Vagina (tissue), 2 donors: ENCODE measurements at regions not wholly inside any gene's neighbourhood (a gene's known extent, or its start where the extent isn't known, plus 50 kb on each side); places are given as distances from the start of the nearest gene placed in this dataset.

ENCODE experiments used
- DNase-seq, 2 donors: peaks; one replicate each; pipeline ENCODE4 v3.0.0-alpha.2; 2017; ENCODE audit errors: extremely low spot score in 2 of 2
- H3K27ac ChIP-seq: fragments of 200-600 bp; sonication (generic); one replicate; pipeline ENCODE4 v1.5.1; 2019
- H3K27me3 ChIP-seq: fragments of 200-600 bp; sonication (generic); one replicate; pipeline ENCODE4 v1.5.1; 2019
- H3K36me3 ChIP-seq, 2 donors: fragments of 200-600 bp; sonication (generic); one replicate each; pipeline ENCODE4 v1.5.1; 2017 to 2019
- H3K4me1 ChIP-seq: fragments of 200-600 bp; sonication (generic); one replicate; pipeline ENCODE4 v1.5.1; 2019
- H3K4me3 ChIP-seq, 2 donors: fragments of 200-600 bp; sonication (generic); 1 replicate in 1 of 2; 2 replicates in 1 of 2; pipeline ENCODE4 v1.5.1; 2016 to 2019
- H3K9me3 ChIP-seq: fragments of 200-600 bp; sonication (generic); one replicate; pipeline ENCODE4 v1.5.1; 2019
- CTCF ChIP-seq, 3 experiments: fragments of 450-650 bp in 2 of 3; fragments of 200-600 bp in 1 of 3; sonication (generic) in 1 of 3; IDR thresholded peaks; one replicate each; pipeline ENCODE4 v1.5.1; 2017 to 2019; ENCODE audit warnings: antibody characterized with exemption in 3 of 3, mild to moderate bottlenecking in 2 of 3, moderate library complexity in 2 of 3
- POLR2A ChIP-seq, 2 donors: fragments of 450-650 bp; IDR thresholded peaks; one replicate each; pipeline ENCODE4 v1.6.1; 2017; ENCODE audit warnings: antibody characterized with exemption in 2 of 2, mild to moderate bottlenecking in 2 of 2, moderate library complexity in 2 of 2
- POLR2AphosphoS5 ChIP-seq, 2 donors: sonication (generic); formaldehyde crosslinking; IDR thresholded peaks; one replicate each; pipeline ENCODE4 v1.9.0; 2017; ENCODE audit warnings: antibody characterized with exemption in 2 of 2, mild to moderate bottlenecking in 2 of 2, low read depth in 1 of 2; ENCODE audit not compliant: insufficient read depth in 1 of 2
- intact Hi-C: fragments of 100-400 bp; cut with DNase I; formaldehyde crosslinking; loops from one replicate; pipeline ENCODE4 v1.15.1; 2023

- H3K4me3 ChIP-seq = no peak overlapping the region
- no peaks in the 10 kb centered on the region for H3K4me1 ChIP-seq
- TF ChIP-seq POLR2A (IDR thresholded peaks at IDR 0.05) (no peak), CTCF (IDR thresholded peaks at IDR 0.05) (no peak), POLR2AphosphoS5 (IDR thresholded peaks at IDR 0.05; ENCODE audit: insufficient read depth in 1 of 2, low read depth in 1 of 2) (no peak)
- H3K27me3 ChIP-seq = no peaks in the 10 kb centered on the region
- DNase-seq = no peak
- intact Hi-C loops = no loop called here
- no peaks in the 10 kb centered on the region for H3K36me3 ChIP-seq
- H3K27ac ChIP-seq = no peak overlapping the region
- H3K9me3 ChIP-seq = no peaks in the 10 kb centered on the region
Measured at GRCh38 chr12:97385121-97385520, 77.5 kb upstream of the RMST start.

- Histone ChIP-seq H3K4me1 (no peaks in the 10 kb centered on the region), H3K27ac (no peak overlapping the region), H3K4me3 (no peak overlapping the region), H3K36me3 (no peaks in the 10 kb centered on the region), H3K27me3 (no peaks in the 10 kb centered on the region), H3K9me3 (no peaks in the 10 kb centered on the region)
- DNase-seq = no peak
- no peak for TF ChIP-seq CTCF (IDR thresholded peaks at IDR 0.05)
- TF ChIP-seq POLR2AphosphoS5 (IDR thresholded peaks at IDR 0.05; ENCODE audit: insufficient read depth in 1 of 2, low read depth in 1 of 2) = no peak
- no peak for TF ChIP-seq POLR2A (IDR thresholded peaks at IDR 0.05)
- intact Hi-C loops = no loop called here
Measured at GRCh38 chr12:97386133-97386581, 76.4 kb upstream of the RMST start.

- no peak overlapping the region for H3K27ac ChIP-seq
- no peak overlapping the region for H3K4me3 ChIP-seq
- H3K9me3 ChIP-seq = no peaks in the 10 kb centered on the region
- H3K4me1 ChIP-seq = no peaks in the 10 kb centered on the region
- TF ChIP-seq CTCF (IDR thresholded peaks at IDR 0.05) (no peak), POLR2AphosphoS5 (IDR thresholded peaks at IDR 0.05; ENCODE audit: insufficient read depth in 1 of 2, low read depth in 1 of 2) (no peak), POLR2A (IDR thresholded peaks at IDR 0.05) (no peak)
- no peaks in the 10 kb centered on the region for H3K27me3 ChIP-seq
- intact Hi-C loops = no loop called here
- H3K36me3 ChIP-seq = no peaks in the 10 kb centered on the region
- no peak for DNase-seq
Measured at GRCh38 chr12:97387844-97388243, 74.8 kb upstream of the RMST start.

GRCh38 chr12:97394657-97395056 lies 67.9 kb upstream of the RMST start:
- no peak for DNase-seq
- H3K27me3 ChIP-seq = no peaks in the 10 kb centered on the region
- no peaks in the 10 kb centered on the region for H3K4me1 ChIP-seq
- no peak for TF ChIP-seq CTCF (IDR thresholded peaks at IDR 0.05)
- no peak for TF ChIP-seq POLR2A (IDR thresholded peaks at IDR 0.05)
- no peak for TF ChIP-seq POLR2AphosphoS5 (IDR thresholded peaks at IDR 0.05; ENCODE audit: insufficient read depth in 1 of 2, low read depth in 1 of 2)
- H3K27ac ChIP-seq = no peak overlapping the region
- no peaks in the 10 kb centered on the region for H3K36me3 ChIP-seq
- H3K4me3 ChIP-seq = no peak overlapping the region
- H3K9me3 ChIP-seq = no peaks in the 10 kb centered on the region
- intact Hi-C loops = no loop called here

- Histone ChIP-seq H3K4me1 (no peaks in the 10 kb centered on the region), H3K36me3 (no peaks in the 10 kb centered on the region), H3K9me3 (no peaks in the 10 kb centered on the region), H3K27ac (no peak overlapping the region), H3K4me3 (no peak overlapping the region), H3K27me3 (no peaks in the 10 kb centered on the region)
- TF ChIP-seq POLR2A (IDR thresholded peaks at IDR 0.05) (no peak), CTCF (IDR thresholded peaks at IDR 0.05) (no peak), POLR2AphosphoS5 (IDR thresholded peaks at IDR 0.05; ENCODE audit: insufficient read depth in 1 of 2, low read depth in 1 of 2) (no peak)
- intact Hi-C loops = no loop called here
- no peak for DNase-seq
Measured at GRCh38 chr12:97397008-97397407, 65.6 kb upstream of the RMST start.
